Tibial artery (tissue), 4 donors: ENCODE measurements at regions not wholly inside any gene's neighbourhood (a gene's known extent, or its start where the extent isn't known, plus 50 kb on each side); places are given as distances from the start of the nearest gene placed in this dataset.
"Not testable (repeated sequence)": the region's sequence is repeated elsewhere in the genome, so short reads cannot be mapped to it uniquely, and the experiment has no call there.

Experiments used
- DNase-seq, 2 donors: peaks; one replicate each; pipeline ENCODE4 v3.0.0-alpha.2; 2019
- H3K27ac ChIP-seq, 2 donors: fragments of 200-600 bp; sonication (generic) in 1 of 2; 1 replicate in 1 of 2; 2 replicates in 1 of 2; pipeline ENCODE4 v1.5.1; 2018 to 2019; ENCODE audit warnings: mild to moderate bottlenecking in 1 of 2
- H3K27me3 ChIP-seq, 2 donors: fragments of 200-600 bp; sonication (generic) in 1 of 2; one replicate each; pipeline versions ENCODE4 v1.5.1 to v1.6.0; 2016 to 2019
- H3K36me3 ChIP-seq, 3 donors: fragments of 200-600 bp; sonication (generic) in 2 of 3; one replicate each; pipeline ENCODE4 v1.5.1; 2016 to 2019; ENCODE audit warnings: mild to moderate bottlenecking in 2 of 3
- H3K4me1 ChIP-seq, 4 donors: fragments of 200-600 bp; sonication (generic) in 2 of 4; 1 replicate in 3 of 4; 2 replicates in 1 of 4; pipeline ENCODE4 v1.5.1; 2016 to 2019
- H3K4me3 ChIP-seq, 2 donors: fragments of 200-600 bp; sonication (generic) in 1 of 2; 1 replicate in 1 of 2; 2 replicates in 1 of 2; pipeline ENCODE4 v1.5.1; 2018 to 2019; ENCODE audit warnings: mild to moderate bottlenecking in 2 of 2
- H3K9me3 ChIP-seq, 3 donors: fragments of 200-600 bp; sonication (generic) in 1 of 3; one replicate each; pipeline ENCODE4 v1.5.1; 2016 to 2019
- CTCF ChIP-seq, 2 experiments: fragments of 200-600 bp in 1 of 2; fragments of 450-650 bp in 1 of 2; IDR thresholded peaks; one replicate each; pipeline ENCODE4 v1.5.1; 2017 to 2019; ENCODE audit warnings: antibody characterized with exemption in 2 of 2, mild to moderate bottlenecking in 1 of 2, moderate library complexity in 1 of 2
- intact Hi-C: fragments of 100-400 bp; cut with DNase I; formaldehyde crosslinking; loops from one replicate; pipeline ENCODE4 v1.15.0; 2023; ENCODE audit warnings: low total_unique reads

- Histone ChIP-seq H3K27ac (no peak overlapping the region), H3K36me3 (no peaks in the 10 kb centered on the region), H3K4me1 (no peaks in the 10 kb centered on the region), H3K4me3 (no peak overlapping the region), H3K27me3 (no peaks in the 10 kb centered on the region), H3K9me3 (peaks cover 0 to 1% (median 0%) of the 10 kb centered on the region in 3 donors)
- TF ChIP-seq CTCF (IDR thresholded peaks at IDR 0.05): no peak
- intact Hi-C loops: no loop called here
- no peak for DNase-seq
These were observed 554.9 kb downstream of the KLHL4 start for GRCh38 chrX:88072339-88073030.

GRCh38 chrX:88101968-88102367, 584.4 kb downstream of the KLHL4 start:
- DNase-seq: no peak
- Histone ChIP-seq H3K4me1 (no peaks in the 10 kb centered on the region), H3K36me3 (no peaks in the 10 kb centered on the region), H3K27me3 (no peaks in the 10 kb centered on the region), H3K4me3 (no peak overlapping the region), H3K27ac (no peak overlapping the region), H3K9me3 (no peaks in the 10 kb centered on the region)
- intact Hi-C loops: no loop called here
- TF ChIP-seq CTCF (IDR thresholded peaks at IDR 0.05): no peak

- no peaks in the 10 kb centered on the region for H3K4me1 ChIP-seq
- DNase-seq: no peak
These were observed 611.3 kb upstream of the CPXCR1 start for GRCh38 chrX:88135735-88136134.

GRCh38 chrX:88136328-88136727, 610.7 kb upstream of the CPXCR1 start:
- Histone ChIP-seq H3K36me3 (no peaks in the 10 kb centered on the region), H3K9me3 (no peaks in the 10 kb centered on the region), H3K4me1 (no peaks in the 10 kb centered on the region), H3K27ac (no peak overlapping the region), H3K4me3 (no peak overlapping the region), H3K27me3 (no peaks in the 10 kb centered on the region)
- no peak for DNase-seq
- no peak for TF ChIP-seq CTCF (IDR thresholded peaks at IDR 0.05)
- intact Hi-C loops: no loop called here

More at GRCh38 chrX:88135735-88136134, 611.3 kb upstream of the CPXCR1 start:
- no peak overlapping the region for H3K4me3 ChIP-seq
- TF ChIP-seq CTCF (IDR thresholded peaks at IDR 0.05): no peak
- H3K27ac ChIP-seq: no peak overlapping the region
- H3K27me3 ChIP-seq: no peaks in the 10 kb centered on the region
- no peaks in the 10 kb centered on the region for H3K36me3 ChIP-seq
- intact Hi-C loops: no loop called here
- H3K9me3 ChIP-seq: no peaks in the 10 kb centered on the region

GRCh38 chrX:88146577-88146976, 600.4 kb upstream of the CPXCR1 start:
- Histone ChIP-seq H3K27ac (no peak overlapping the region), H3K9me3 (no peaks in the 10 kb centered on the region), H3K27me3 (no peaks in the 10 kb centered on the region), H3K4me3 (no peak overlapping the region), H3K4me1 (no peaks in the 10 kb centered on the region), H3K36me3 (no peaks in the 10 kb centered on the region)
- TF ChIP-seq CTCF (IDR thresholded peaks at IDR 0.05): no peak
- DNase-seq: no peak
- intact Hi-C loops: no loop called here

- no peak for DNase-seq
These were observed 576.5 kb upstream of the CPXCR1 start for GRCh38 chrX:88170553-88170952.

GRCh38 chrX:88173932-88174440, 573.0 kb upstream of the CPXCR1 start:
- H3K27me3 ChIP-seq, H3K9me3 ChIP-seq, H3K4me1 ChIP-seq, H3K27ac ChIP-seq, DNase-seq, intact Hi-C loops, H3K36me3 ChIP-seq, H3K4me3 ChIP-seq: not testable (repeated sequence)

More at GRCh38 chrX:88170553-88170952, 576.5 kb upstream of the CPXCR1 start:
- Histone ChIP-seq H3K4me1 (no peaks in the 10 kb centered on the region), H3K27ac (no peak overlapping the region), H3K4me3 (no peak overlapping the region), H3K9me3 (peaks cover 0 to 7% (median 0%) of the 10 kb centered on the region in 3 donors), H3K27me3 (no peaks in the 10 kb centered on the region), H3K36me3 (no peaks in the 10 kb centered on the region)
- intact Hi-C loops: no loop called here
- TF ChIP-seq CTCF (IDR thresholded peaks at IDR 0.05): no peak
